GM12872 (cell line): ENCODE measurements at regions not wholly inside any gene's neighbourhood (a gene's known extent, or its start where the extent isn't known, plus 50 kb on each side); places are given as distances from the start of the nearest gene placed in this dataset.

ENCODE experiments used
- CTCF ChIP-seq: IDR thresholded peaks from 3 replicates; pipeline ENCODE4 v1.5.1; 2011; ENCODE audit warnings: low read depth, mild to moderate bottlenecking, low read length, moderate library complexity; ENCODE audit not compliant: insufficient read depth

GRCh38 chr3:94967196-94967595 lies 904.3 kb downstream of the NSUN3 start:
- no peak for TF ChIP-seq CTCF

- TF ChIP-seq CTCF, result no peak
These were observed 905.7 kb downstream of the NSUN3 start for GRCh38 chr3:94968519-94968918.

GRCh38 chr3:94972066-94972465 lies 909.2 kb downstream of the NSUN3 start:
- no peak for TF ChIP-seq CTCF

- no peak for TF ChIP-seq CTCF
These were observed 915.2 kb downstream of the NSUN3 start for GRCh38 chr3:94978084-94978483.

GRCh38 chr3:94985778-94986177 lies 922.9 kb downstream of the NSUN3 start:
- TF ChIP-seq CTCF, result no peak

- peak; percentile 18; the same call in 1 of the 3 replicates for TF ChIP-seq CTCF
These were observed 928.3 kb downstream of the NSUN3 start for GRCh38 chr3:94990952-94991705.

GRCh38 chr3:94996743-94997142 lies 933.9 kb downstream of the NSUN3 start:
- TF ChIP-seq CTCF, result no peak
